Fibroblast of the aortic adventitia (primary cell): ENCODE measurements at regions not wholly inside any gene's neighbourhood (a gene's known extent, or its start where the extent isn't known, plus 50 kb on each side); places are given as distances from the start of the nearest gene placed in this dataset.

Experiments
- DNase-seq: peaks from one replicate; pipeline ENCODE4 v3.0.0-alpha.2; 2010; ENCODE audit warnings: low read depth
- H3K4me3 ChIP-seq: 2 replicates; pipeline ENCODE4 v1.5.1; 2011; ENCODE audit warnings: low read depth, mild to moderate bottlenecking, control low read depth, low read length, moderate library complexity
- TF ChIP-seq, protein P1 (sequence below): IDR thresholded peaks from 2 replicates; pipeline ENCODE4 v1.5.1; 2011; ENCODE audit warnings: mild to moderate bottlenecking, low read length, control low read depth, inconsistent platforms; ENCODE audit not compliant: insufficient read depth

DNA sequence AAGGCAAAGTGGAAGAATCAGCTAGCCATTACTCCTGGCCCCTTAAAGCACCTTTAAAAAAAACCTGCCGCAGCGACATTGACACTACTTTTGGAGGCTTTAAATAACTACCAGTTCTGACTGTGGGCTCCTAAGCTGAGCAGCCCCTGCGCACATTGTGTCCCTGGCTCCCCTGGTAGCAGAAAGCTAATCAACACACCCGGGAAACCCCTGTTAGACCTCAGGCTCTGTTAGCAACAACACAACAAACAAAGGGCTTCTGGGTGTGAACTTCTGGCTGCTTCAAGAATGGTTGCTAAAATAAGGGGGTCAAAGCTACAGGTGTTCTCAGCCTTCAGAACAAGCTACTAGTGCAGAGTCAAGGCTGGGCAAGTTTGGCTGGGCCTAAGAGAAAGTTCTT lies 83.6 kb downstream of the TMEM100 start:
- DNase-seq: no peak
- TF ChIP-seq, protein P1, sequence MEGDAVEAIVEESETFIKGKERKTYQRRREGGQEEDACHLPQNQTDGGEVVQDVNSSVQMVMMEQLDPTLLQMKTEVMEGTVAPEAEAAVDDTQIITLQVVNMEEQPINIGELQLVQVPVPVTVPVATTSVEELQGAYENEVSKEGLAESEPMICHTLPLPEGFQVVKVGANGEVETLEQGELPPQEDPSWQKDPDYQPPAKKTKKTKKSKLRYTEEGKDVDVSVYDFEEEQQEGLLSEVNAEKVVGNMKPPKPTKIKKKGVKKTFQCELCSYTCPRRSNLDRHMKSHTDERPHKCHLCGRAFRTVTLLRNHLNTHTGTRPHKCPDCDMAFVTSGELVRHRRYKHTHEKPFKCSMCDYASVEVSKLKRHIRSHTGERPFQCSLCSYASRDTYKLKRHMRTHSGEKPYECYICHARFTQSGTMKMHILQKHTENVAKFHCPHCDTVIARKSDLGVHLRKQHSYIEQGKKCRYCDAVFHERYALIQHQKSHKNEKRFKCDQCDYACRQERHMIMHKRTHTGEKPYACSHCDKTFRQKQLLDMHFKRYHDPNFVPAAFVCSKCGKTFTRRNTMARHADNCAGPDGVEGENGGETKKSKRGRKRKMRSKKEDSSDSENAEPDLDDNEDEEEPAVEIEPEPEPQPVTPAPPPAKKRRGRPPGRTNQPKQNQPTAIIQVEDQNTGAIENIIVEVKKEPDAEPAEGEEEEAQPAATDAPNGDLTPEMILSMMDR: no peak
- H3K4me3 ChIP-seq: no peak overlapping the region

DNA sequence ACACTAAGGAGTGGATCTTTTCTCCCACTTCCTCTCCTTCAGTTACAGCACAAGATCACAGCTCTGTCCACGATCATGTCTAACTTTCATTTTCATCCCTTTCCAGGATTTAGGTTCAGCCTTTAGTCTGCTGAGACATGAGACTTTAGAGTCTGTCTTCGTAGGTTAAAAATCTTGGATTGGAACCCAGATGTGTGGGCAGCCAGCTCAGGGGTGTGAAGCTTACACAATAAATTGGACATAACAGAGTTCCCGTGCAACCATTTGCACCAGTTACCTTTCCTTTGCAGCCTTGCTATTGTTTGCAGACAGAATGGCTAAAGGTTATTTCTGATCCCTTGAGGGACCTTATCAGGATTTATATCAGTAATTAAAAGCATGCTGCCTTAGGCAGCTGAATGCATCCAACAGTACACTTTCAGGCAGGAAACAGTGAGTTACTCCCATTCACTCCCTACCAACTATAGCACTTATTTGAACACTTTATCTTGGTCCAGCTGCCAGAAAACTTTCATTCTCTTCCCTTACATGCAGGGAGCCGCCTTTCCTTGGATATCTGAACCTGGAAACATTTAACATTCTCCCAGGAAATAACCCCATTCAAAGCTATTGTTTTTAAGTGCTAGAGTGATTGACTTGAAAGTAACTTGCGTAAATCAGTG lies 87.3 kb downstream of the TMEM100 start:
- peak overlapping the region; percentile 31 for H3K4me3 ChIP-seq
- peak; percentile 88 for DNase-seq
- TF ChIP-seq, protein P1: no peak

DNA sequence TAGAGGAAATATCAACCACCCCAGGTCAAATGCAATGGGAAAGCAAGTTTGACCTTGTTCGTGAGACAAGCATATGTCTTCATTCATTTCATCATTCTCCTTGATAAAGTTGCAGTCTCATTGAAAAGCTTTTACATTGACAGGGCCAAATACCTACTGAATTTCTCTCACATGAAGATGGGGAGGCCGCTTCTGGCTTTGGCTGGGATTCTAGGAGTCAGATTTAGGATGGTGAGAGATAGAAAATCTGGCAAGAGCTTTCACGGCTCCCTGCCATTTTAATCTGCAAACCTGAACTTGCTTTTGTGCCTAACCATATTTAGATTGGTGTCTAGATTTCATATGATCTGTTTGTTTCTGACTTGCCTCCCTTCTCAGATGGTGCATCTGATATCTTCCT lies 88.0 kb downstream of the TMEM100 start:
- TF ChIP-seq, protein P1: no peak
- no peak overlapping the region for H3K4me3 ChIP-seq
- peak; percentile 30 for DNase-seq

DNA sequence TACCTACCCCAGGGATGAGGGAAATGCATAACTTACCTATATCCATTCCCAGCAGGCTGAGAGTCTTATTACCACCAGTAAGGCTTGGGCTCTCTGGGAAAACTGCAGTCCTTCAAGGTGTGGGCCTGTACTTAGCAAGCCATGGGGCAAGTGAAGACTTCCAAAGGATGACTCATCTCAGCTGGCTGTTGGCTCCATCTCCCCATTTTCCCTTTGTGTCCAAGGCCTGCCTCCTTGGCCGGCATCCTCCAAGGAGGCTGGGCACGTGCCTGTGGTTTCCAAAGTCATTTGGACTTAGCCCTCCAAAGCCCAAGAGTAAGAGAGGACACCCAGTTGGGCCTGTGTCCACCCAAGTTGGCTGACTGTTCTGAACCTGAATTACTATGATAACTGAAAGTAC lies 89.8 kb downstream of the TMEM100 start:
- H3K4me3 ChIP-seq: no peak overlapping the region
- peak; percentile 83 for DNase-seq
- TF ChIP-seq, protein P1: no peak

DNA sequence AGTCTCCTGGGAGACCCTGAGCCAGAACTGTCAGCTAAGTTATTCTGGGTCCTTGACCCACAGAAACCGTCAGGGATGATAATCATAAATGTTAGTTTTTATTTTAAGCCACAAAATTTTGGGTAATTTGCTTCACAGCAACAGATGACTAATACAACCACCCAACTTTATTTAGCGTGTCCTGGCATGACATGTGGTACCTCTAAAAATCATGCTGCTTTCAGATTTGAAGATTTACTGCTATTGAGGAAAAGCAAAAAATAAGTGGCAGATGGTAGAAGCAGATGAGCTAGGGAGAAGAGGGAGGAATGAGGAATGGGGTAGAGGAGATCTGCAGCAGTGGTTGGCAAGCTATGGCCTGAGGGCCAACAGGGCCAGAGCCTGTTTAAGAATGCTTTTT lies 90.4 kb downstream of the TMEM100 start:
- no peak for DNase-seq
- no peak overlapping the region for H3K4me3 ChIP-seq
- TF ChIP-seq, protein P1: no peak

DNA sequence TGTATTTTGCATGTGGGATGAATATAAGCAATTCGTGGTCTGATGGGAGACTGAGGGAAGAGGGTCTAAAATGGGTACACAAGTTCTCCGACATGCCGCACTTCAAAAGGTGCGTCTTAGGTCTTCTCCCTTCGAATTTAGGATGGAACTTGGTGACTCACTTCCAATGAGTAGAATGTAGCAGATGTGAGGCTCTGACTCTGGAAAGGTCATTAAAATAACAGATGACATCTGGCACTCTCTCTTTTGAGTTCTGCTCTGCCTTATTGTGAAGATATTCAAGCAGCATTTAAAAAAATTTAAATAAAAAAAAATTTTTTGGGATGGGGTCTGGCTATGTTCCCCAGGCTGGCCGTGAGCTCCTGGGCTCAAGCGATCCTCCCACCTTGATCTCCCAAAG lies 92.7 kb downstream of the TMEM100 start:
- H3K4me3 ChIP-seq: no peak overlapping the region
- TF ChIP-seq, protein P1: no peak
- no peak for DNase-seq

DNA sequence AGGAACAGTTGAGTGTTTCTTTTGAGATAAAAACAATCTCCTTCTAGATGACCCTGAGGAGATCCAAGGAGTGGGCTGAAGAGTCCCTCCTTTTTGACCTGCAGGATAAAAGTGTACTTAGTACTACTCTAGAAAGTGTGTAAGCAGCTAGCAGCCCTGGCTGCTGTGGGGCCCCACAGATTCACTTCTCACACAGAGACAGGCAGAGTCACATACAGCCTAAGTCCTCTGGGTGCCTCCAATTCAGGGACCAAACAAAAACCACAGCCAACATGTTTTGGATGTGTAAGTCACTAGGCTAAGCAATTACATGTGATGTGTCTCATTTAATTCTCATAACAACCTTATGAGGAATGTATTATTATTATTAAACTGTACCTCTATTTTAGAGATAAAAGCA lies 97.1 kb downstream of the TMEM100 start:
- TF ChIP-seq, protein P1: no peak
- no peak for DNase-seq
- H3K4me3 ChIP-seq: no peak overlapping the region
